ENCODE measurements at regions not wholly inside any gene's neighbourhood (a gene's known extent, or its start where the extent isn't known, plus 50 kb on each side); places are given as distances from the start of the nearest gene placed in this dataset.

GRCh38 chr6:156107624-156108101 lies 652.0 kb upstream of the NOX3 start:
- Histone ChIP-seq H3K4me1 (ENCODE audit: low read depth) (no peaks in the 10 kb centered on the region), H3K27ac (no peak overlapping the region), H3K36me3 (no peaks in the 10 kb centered on the region), H3K27me3 (no peaks in the 10 kb centered on the region), H3K9me3 (ENCODE audit: low read depth) (no peaks in the 10 kb centered on the region), H3K4me3 (no peak overlapping the region)
- TF ChIP-seq CTCF (IDR thresholded peaks at IDR 0.05; ENCODE audit: low read depth, low read length): no peak
- no peak for DNase-seq (ENCODE audit: low read depth in 1 of 2, low spot score in 1 of 2)

- no peak for TF ChIP-seq CTCF (IDR thresholded peaks at IDR 0.05; ENCODE audit: low read depth, low read length)
- no peaks in the 10 kb centered on the region for H3K36me3 ChIP-seq
- no peak overlapping the region for H3K27ac ChIP-seq
- no peaks in the 10 kb centered on the region for H3K27me3 ChIP-seq
- no peaks in the 10 kb centered on the region for H3K4me1 ChIP-seq (ENCODE audit: low read depth)
- H3K4me3 ChIP-seq: no peak overlapping the region
- H3K9me3 ChIP-seq (ENCODE audit: low read depth): no peaks in the 10 kb centered on the region
- DNase-seq (ENCODE audit: low read depth in 1 of 2, low spot score in 1 of 2): no peak
Observed at GRCh38 chr6:156102129-156102528, 646.5 kb upstream of the NOX3 start.

GRCh38 chr6:156098839-156099238 lies 643.2 kb upstream of the NOX3 start:
- DNase-seq (ENCODE audit: low read depth in 1 of 2, low spot score in 1 of 2): no peak
- H3K4me3 ChIP-seq: no peak overlapping the region
- no peaks in the 10 kb centered on the region for H3K27me3 ChIP-seq
- H3K36me3 ChIP-seq: no peaks in the 10 kb centered on the region
- no peak overlapping the region for H3K27ac ChIP-seq
- no peak for TF ChIP-seq CTCF (IDR thresholded peaks at IDR 0.05; ENCODE audit: low read depth, low read length)
- H3K4me1 ChIP-seq (ENCODE audit: low read depth): no peaks in the 10 kb centered on the region
- H3K9me3 ChIP-seq (ENCODE audit: low read depth): no peaks in the 10 kb centered on the region

DNA sequence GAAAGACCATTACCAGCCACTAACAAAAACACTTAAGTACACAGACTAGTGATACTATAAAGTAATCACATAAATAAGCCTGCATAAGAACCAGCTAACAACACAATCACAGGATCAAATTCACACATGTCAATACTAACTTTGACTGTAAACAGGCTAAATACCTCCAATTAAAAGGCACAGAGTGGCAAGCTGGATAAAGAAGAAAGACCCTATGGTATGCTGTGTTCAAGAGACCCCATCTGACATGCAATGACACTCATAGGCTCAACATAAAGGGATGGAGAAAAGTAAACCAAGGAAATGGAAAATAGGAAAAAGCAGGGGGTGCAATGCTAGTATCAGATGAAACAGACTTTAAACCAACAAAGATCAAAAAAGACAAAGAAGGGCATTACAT lies 631.8 kb upstream of the NOX3 start:
- TF ChIP-seq CTCF (IDR thresholded peaks at IDR 0.05; ENCODE audit: low read depth, low read length): no peak
- H3K36me3 ChIP-seq: no peaks in the 10 kb centered on the region
- no peak overlapping the region for H3K27ac ChIP-seq
- no peaks in the 10 kb centered on the region for H3K9me3 ChIP-seq (ENCODE audit: low read depth)
- no peaks in the 10 kb centered on the region for H3K27me3 ChIP-seq
- no peaks in the 10 kb centered on the region for H3K4me1 ChIP-seq (ENCODE audit: low read depth)
- DNase-seq (ENCODE audit: low read depth in 1 of 2, low spot score in 1 of 2): no peak
- H3K4me3 ChIP-seq: no peak overlapping the region

GRCh38 chr6:156082012-156082411 lies 626.4 kb upstream of the NOX3 start:
- no peak for DNase-seq (ENCODE audit: low read depth in 1 of 2, low spot score in 1 of 2)
- H3K9me3 ChIP-seq (ENCODE audit: low read depth): no peaks in the 10 kb centered on the region
- no peaks in the 10 kb centered on the region for H3K4me1 ChIP-seq (ENCODE audit: low read depth)
- H3K27ac ChIP-seq: no peak overlapping the region
- H3K4me3 ChIP-seq: no peak overlapping the region
- TF ChIP-seq CTCF (IDR thresholded peaks at IDR 0.05; ENCODE audit: low read depth, low read length): no peak
- H3K27me3 ChIP-seq: no peaks in the 10 kb centered on the region
- H3K36me3 ChIP-seq: no peaks in the 10 kb centered on the region

- no peak for DNase-seq (ENCODE audit: low read depth in 1 of 2, low spot score in 1 of 2)
- Histone ChIP-seq H3K4me1 (ENCODE audit: low read depth) (no peaks in the 10 kb centered on the region), H3K9me3 (ENCODE audit: low read depth) (no peaks in the 10 kb centered on the region), H3K4me3 (no peak overlapping the region), H3K27me3 (no peaks in the 10 kb centered on the region), H3K36me3 (no peaks in the 10 kb centered on the region), H3K27ac (no peak overlapping the region)
- TF ChIP-seq CTCF (IDR thresholded peaks at IDR 0.05; ENCODE audit: low read depth, low read length): no peak
Observed at GRCh38 chr6:156080371-156080770, 624.7 kb upstream of the NOX3 start.
